WTC11 (cell line): ENCODE measurements at regions not wholly inside any gene's neighbourhood (a gene's known extent, or its start where the extent isn't known, plus 50 kb on each side); places are given as distances from the start of the nearest gene placed in this dataset.
"Not testable (repeated sequence)": the region's sequence is repeated elsewhere in the genome, so short reads cannot be mapped to it uniquely, and the experiment has no call there.

ENCODE experiments used
- ATAC-seq: fragments of 200-7000 bp; cut with Tn5 transposase; 2 replicates; pipeline ENCODE4 v1.10.0; 2021; ENCODE audit warnings: mild to moderate bottlenecking, moderate library complexity
- CTCF ChIA-PET: fragments of 300-600 bp; sonication (Branson Sonifier 250); formaldehyde crosslinking; loops from one replicate; lab custom pipeline; 2021; ENCODE audit warnings: antibody characterized with exemption; lab: Charles Lee
- POLR2A ChIA-PET: fragments of 350-600 bp; sonication (Branson Sonifier 250); formaldehyde crosslinking; loops from one replicate; lab custom pipeline; 2021; ENCODE audit warnings: antibody characterized with exemption; lab: Charles Lee
- DNase-seq: peaks from one replicate; pipeline ENCODE4 v3.0.0; 2021; ENCODE audit warnings: low spot score
- H3K27ac Mint-ChIP-seq: 2 replicates; pipeline ENCODE4 v1.8.0; 2021; ENCODE audit warnings: mixed read lengths
- H3K27me3 Mint-ChIP-seq: 2 replicates; pipeline ENCODE4 v1.8.0; 2021; ENCODE audit warnings: low read depth, mild to moderate bottlenecking, moderate library complexity, mixed read lengths
- H3K36me3 Mint-ChIP-seq: 2 replicates; pipeline ENCODE4 v1.8.0; 2021; ENCODE audit warnings: mixed read lengths
- H3K4me1 Mint-ChIP-seq: 2 replicates; pipeline ENCODE4 v1.8.0; 2022; ENCODE audit warnings: mixed read lengths
- H3K4me3 Mint-ChIP-seq: 2 replicates; pipeline ENCODE4 v1.8.0; 2021; ENCODE audit warnings: mild to moderate bottlenecking, moderate library complexity, mixed read lengths
- H3K9me3 Mint-ChIP-seq: 2 replicates; pipeline ENCODE4 v1.8.0; 2021; ENCODE audit warnings: mixed read lengths
- AR ChIP-seq: fragments of 250-450 bp; sonication (Bioruptor Pico); IDR thresholded peaks from 2 replicates; pipeline ENCODE4 v1.9.0; 2021; ENCODE audit warnings: mild to moderate bottlenecking
- CBFB ChIP-seq: sonication (generic); formaldehyde crosslinking; IDR thresholded peaks from 2 replicates; pipeline ENCODE4 v1.8.1; 2022; ENCODE audit warnings: mild to moderate bottlenecking, low read depth, missing genetic modification reagents
- EMX1 ChIP-seq: fragments of 250-450 bp; sonication (Bioruptor Pico); IDR thresholded peaks from 2 replicates; pipeline ENCODE4 v1.8.0; 2021; ENCODE audit warnings: mild to moderate bottlenecking
- FOXJ3 ChIP-seq: sonication (generic); formaldehyde crosslinking; IDR thresholded peaks from 2 replicates; pipeline ENCODE4 v1.9.0; 2021; ENCODE audit warnings: missing genetic modification reagents, mild to moderate bottlenecking, borderline replicate concordance
- FOXK1 ChIP-seq: sonication (generic); formaldehyde crosslinking; IDR thresholded peaks from 2 replicates; pipeline ENCODE4 v1.8.0; 2022; ENCODE audit warnings: mild to moderate bottlenecking, moderate library complexity, missing genetic modification reagents
- FOXP1 ChIP-seq: sonication (generic); formaldehyde crosslinking; IDR thresholded peaks from 2 replicates; pipeline ENCODE4 v1.8.0; 2022; ENCODE audit warnings: missing genetic modification reagents, mild to moderate bottlenecking, moderate library complexity, borderline replicate concordance
- NR3C1 ChIP-seq: sonication (generic); formaldehyde crosslinking; conservative IDR thresholded peaks from 2 replicates; pipeline ENCODE4 v1.8.1; 2023; ENCODE audit warnings: low read depth, mild to moderate bottlenecking, missing genetic modification reagents
- RORB ChIP-seq: fragments of 250-450 bp; sonication (Bioruptor Pico); IDR thresholded peaks from 2 replicates; pipeline ENCODE4 v1.9.0; 2021; ENCODE audit warnings: mild to moderate bottlenecking
- ZNF219 ChIP-seq: sonication (generic); formaldehyde crosslinking; IDR thresholded peaks from 2 replicates; pipeline ENCODE4 v1.8.0; 2023; ENCODE audit warnings: missing genetic modification reagents, mild to moderate bottlenecking, borderline replicate concordance
- ZNF232 ChIP-seq: sonication (generic); formaldehyde crosslinking; IDR thresholded peaks from 2 replicates; pipeline ENCODE4 v1.8.0; 2022; ENCODE audit warnings: mild to moderate bottlenecking, missing genetic modification reagents
- ZNF317 ChIP-seq: sonication (generic); formaldehyde crosslinking; IDR thresholded peaks from 2 replicates; pipeline ENCODE4 v1.8.1; 2023; ENCODE audit warnings: low read depth, mild to moderate bottlenecking, moderate library complexity, missing genetic modification reagents, borderline replicate concordance
- ZNF396 ChIP-seq: fragments of 250-450 bp; sonication (Bioruptor Pico); IDR thresholded peaks from 2 replicates; pipeline ENCODE4 v1.8.0; 2021; ENCODE audit warnings: mild to moderate bottlenecking, moderate library complexity, borderline replicate concordance
- ZNF416 ChIP-seq: fragments of 250-450 bp; sonication (Bioruptor Pico); IDR thresholded peaks from 2 replicates; pipeline ENCODE4 v1.9.0; 2021; ENCODE audit warnings: mild to moderate bottlenecking, inconsistent platforms
- TF ChIP-seq, protein P1 (sequence below): sonication (generic); formaldehyde crosslinking; conservative IDR thresholded peaks from 2 replicates; pipeline ENCODE4 v1.8.1; 2022; ENCODE audit warnings: mild to moderate bottlenecking, missing genetic modification reagents
- TF ChIP-seq, protein P2 (sequence below): sonication (generic); formaldehyde crosslinking; IDR thresholded peaks from 2 replicates; pipeline ENCODE4 v1.8.1; 2022; ENCODE audit warnings: low read depth, missing genetic modification reagents, borderline replicate concordance
- TF ChIP-seq, protein P3 (sequence below): sonication (generic); formaldehyde crosslinking; IDR thresholded peaks from 2 replicates; pipeline ENCODE4 v1.8.0; 2022; ENCODE audit warnings: mild to moderate bottlenecking, missing genetic modification reagents
- TF ChIP-seq, protein P4 (sequence below): sonication (generic); formaldehyde crosslinking; IDR thresholded peaks from 2 replicates; pipeline ENCODE4 v1.8.1; 2023; ENCODE audit warnings: mild to moderate bottlenecking, missing genetic modification reagents
- TF ChIP-seq, protein P5 (sequence below): sonication (generic); formaldehyde crosslinking; IDR thresholded peaks from 2 replicates; pipeline ENCODE4 v1.8.0; 2023; ENCODE audit warnings: mild to moderate bottlenecking, missing genetic modification reagents
- TF ChIP-seq, protein P6 (sequence below): fragments of 250-450 bp; sonication (Bioruptor Pico); conservative IDR thresholded peaks from 2 replicates; pipeline ENCODE4 v1.9.0; 2021; ENCODE audit warnings: mild to moderate bottlenecking

DNA sequence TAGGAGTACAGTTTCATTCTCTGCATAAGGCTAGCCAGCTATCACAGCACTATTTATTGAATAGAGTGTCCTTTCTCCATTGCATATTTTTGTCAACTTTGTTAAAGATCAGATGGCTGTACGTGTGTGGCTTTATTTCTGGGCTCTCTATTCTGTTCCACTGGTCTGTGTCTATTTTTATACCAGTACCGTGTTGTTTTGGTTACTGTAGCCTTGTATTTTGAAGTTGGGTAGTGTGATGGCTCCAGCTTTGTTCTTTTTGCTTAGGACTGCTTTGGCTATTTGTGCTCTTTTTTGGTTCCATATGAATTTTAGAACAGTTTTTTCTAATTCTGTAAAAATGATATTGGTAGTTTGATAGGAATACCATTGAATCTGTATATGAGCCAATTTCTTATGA is 182.1 kb upstream of the DIAPH2 start:
- Mint-ChIP-seq H3K27me3 (no peaks in the 10 kb centered on the region), H3K27ac (no peak overlapping the region), H3K4me3 (no peak overlapping the region), H3K4me1 (no peaks in the 10 kb centered on the region), H3K36me3 (no peaks in the 10 kb centered on the region), H3K9me3 (no peaks in the 10 kb centered on the region)
- TF ChIP-seq ZNF232 (CRISPR knock-in tag) (no peak), ZNF219 (CRISPR knock-in tag) (no peak), CBFB (CRISPR knock-in tag) (no peak), AR (no peak), ZNF317 (CRISPR knock-in tag) (no peak), ZNF416 (CRISPR knock-in tag) (no peak), EMX1 (CRISPR knock-in tag) (no peak)
- TF ChIP-seq, protein P1, sequence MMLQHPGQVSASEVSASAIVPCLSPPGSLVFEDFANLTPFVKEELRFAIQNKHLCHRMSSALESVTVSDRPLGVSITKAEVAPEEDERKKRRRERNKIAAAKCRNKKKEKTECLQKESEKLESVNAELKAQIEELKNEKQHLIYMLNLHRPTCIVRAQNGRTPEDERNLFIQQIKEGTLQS, result no peak
- TF ChIP-seq, protein P2, sequence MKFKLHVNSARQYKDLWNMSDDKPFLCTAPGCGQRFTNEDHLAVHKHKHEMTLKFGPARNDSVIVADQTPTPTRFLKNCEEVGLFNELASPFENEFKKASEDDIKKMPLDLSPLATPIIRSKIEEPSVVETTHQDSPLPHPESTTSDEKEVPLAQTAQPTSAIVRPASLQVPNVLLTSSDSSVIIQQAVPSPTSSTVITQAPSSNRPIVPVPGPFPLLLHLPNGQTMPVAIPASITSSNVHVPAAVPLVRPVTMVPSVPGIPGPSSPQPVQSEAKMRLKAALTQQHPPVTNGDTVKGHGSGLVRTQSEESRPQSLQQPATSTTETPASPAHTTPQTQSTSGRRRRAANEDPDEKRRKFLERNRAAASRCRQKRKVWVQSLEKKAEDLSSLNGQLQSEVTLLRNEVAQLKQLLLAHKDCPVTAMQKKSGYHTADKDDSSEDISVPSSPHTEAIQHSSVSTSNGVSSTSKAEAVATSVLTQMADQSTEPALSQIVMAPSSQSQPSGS (CRISPR knock-in tag), result no peak
- TF ChIP-seq, protein P3, sequence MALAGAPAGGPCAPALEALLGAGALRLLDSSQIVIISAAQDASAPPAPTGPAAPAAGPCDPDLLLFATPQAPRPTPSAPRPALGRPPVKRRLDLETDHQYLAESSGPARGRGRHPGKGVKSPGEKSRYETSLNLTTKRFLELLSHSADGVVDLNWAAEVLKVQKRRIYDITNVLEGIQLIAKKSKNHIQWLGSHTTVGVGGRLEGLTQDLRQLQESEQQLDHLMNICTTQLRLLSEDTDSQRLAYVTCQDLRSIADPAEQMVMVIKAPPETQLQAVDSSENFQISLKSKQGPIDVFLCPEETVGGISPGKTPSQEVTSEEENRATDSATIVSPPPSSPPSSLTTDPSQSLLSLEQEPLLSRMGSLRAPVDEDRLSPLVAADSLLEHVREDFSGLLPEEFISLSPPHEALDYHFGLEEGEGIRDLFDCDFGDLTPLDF (CRISPR knock-in tag), result no peak
- no peak for ATAC-seq
- POLR2A ChIA-PET, result no interaction called here
- DNase-seq, result no peak
- CTCF ChIA-PET, result no interaction called here

- H3K4me3 Mint-ChIP-seq, H3K27me3 Mint-ChIP-seq, H3K36me3 Mint-ChIP-seq, CTCF ChIA-PET, H3K4me1 Mint-ChIP-seq, DNase-seq, H3K27ac Mint-ChIP-seq, ATAC-seq, POLR2A ChIA-PET, H3K9me3 Mint-ChIP-seq: not testable (repeated sequence)
These were observed 155.3 kb upstream of the DIAPH2 start for GRCh38 chrX:96529386-96529785.

DNA sequence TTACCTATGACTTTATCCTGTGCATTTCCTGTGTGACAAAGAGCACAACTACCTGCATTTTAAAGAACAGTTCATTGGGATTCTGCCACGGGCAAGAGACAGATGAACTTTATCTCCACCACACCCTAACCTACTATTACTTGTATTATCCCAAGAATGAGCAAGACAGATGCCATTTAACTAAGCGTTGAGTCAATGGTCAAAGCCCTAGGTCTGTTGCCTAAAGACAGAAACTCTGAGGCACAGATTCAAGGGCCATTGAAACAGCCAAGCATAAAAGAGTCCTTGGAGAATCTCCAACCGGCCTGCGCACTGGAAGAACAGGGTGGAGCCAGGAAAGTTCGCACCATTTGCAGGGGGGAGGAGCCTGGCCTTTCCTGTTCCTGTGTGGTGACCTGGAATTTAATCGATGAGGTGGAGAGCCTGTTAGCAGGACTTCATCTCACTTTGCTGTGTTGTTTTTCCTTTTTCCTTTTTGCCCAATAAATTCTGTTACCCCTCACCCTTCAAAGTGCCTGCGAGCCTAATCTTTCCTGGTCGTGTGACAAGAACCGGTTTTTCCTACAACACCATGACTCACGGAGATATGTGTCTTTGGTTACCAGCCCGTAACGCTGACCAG is 146.4 kb upstream of the DIAPH2 start:
- H3K36me3 Mint-ChIP-seq, result peaks cover 3% of the 10 kb centered on the region; the same call in 1 of the 2 replicates
- no peak for ATAC-seq
- ChIA-PET CTCF (no interaction called here), POLR2A (no interaction called here)
- no peak for DNase-seq
- peaks cover 7% of the 10 kb centered on the region for H3K4me1 Mint-ChIP-seq
- no peak overlapping the region for H3K4me3 Mint-ChIP-seq
- H3K9me3 Mint-ChIP-seq, result peaks cover 3% of the 10 kb centered on the region; the same call in 1 of the 2 replicates
- no peaks in the 10 kb centered on the region for H3K27me3 Mint-ChIP-seq
- no peak overlapping the region for H3K27ac Mint-ChIP-seq
- TF ChIP-seq FOXP1 (no peak), RORB (no peak), FOXK1 (CRISPR knock-in tag) (no peak), ZNF317 (CRISPR knock-in tag) (no peak), ZNF396 (CRISPR knock-in tag) (no peak), FOXJ3 (CRISPR knock-in tag) (no peak), NR3C1 (no peak)
- TF ChIP-seq, protein P4, sequence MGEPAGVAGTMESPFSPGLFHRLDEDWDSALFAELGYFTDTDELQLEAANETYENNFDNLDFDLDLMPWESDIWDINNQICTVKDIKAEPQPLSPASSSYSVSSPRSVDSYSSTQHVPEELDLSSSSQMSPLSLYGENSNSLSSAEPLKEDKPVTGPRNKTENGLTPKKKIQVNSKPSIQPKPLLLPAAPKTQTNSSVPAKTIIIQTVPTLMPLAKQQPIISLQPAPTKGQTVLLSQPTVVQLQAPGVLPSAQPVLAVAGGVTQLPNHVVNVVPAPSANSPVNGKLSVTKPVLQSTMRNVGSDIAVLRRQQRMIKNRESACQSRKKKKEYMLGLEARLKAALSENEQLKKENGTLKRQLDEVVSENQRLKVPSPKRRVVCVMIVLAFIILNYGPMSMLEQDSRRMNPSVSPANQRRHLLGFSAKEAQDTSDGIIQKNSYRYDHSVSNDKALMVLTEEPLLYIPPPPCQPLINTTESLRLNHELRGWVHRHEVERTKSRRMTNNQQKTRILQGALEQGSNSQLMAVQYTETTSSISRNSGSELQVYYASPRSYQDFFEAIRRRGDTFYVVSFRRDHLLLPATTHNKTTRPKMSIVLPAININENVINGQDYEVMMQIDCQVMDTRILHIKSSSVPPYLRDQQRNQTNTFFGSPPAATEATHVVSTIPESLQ (CRISPR knock-in tag), result no peak
- TF ChIP-seq, protein P5, sequence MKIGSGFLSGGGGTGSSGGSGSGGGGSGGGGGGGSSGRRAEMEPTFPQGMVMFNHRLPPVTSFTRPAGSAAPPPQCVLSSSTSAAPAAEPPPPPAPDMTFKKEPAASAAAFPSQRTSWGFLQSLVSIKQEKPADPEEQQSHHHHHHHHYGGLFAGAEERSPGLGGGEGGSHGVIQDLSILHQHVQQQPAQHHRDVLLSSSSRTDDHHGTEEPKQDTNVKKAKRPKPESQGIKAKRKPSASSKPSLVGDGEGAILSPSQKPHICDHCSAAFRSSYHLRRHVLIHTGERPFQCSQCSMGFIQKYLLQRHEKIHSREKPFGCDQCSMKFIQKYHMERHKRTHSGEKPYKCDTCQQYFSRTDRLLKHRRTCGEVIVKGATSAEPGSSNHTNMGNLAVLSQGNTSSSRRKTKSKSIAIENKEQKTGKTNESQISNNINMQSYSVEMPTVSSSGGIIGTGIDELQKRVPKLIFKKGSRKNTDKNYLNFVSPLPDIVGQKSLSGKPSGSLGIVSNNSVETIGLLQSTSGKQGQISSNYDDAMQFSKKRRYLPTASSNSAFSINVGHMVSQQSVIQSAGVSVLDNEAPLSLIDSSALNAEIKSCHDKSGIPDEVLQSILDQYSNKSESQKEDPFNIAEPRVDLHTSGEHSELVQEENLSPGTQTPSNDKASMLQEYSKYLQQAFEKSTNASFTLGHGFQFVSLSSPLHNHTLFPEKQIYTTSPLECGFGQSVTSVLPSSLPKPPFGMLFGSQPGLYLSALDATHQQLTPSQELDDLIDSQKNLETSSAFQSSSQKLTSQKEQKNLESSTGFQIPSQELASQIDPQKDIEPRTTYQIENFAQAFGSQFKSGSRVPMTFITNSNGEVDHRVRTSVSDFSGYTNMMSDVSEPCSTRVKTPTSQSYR, result no peak
- TF ChIP-seq, protein P6, sequence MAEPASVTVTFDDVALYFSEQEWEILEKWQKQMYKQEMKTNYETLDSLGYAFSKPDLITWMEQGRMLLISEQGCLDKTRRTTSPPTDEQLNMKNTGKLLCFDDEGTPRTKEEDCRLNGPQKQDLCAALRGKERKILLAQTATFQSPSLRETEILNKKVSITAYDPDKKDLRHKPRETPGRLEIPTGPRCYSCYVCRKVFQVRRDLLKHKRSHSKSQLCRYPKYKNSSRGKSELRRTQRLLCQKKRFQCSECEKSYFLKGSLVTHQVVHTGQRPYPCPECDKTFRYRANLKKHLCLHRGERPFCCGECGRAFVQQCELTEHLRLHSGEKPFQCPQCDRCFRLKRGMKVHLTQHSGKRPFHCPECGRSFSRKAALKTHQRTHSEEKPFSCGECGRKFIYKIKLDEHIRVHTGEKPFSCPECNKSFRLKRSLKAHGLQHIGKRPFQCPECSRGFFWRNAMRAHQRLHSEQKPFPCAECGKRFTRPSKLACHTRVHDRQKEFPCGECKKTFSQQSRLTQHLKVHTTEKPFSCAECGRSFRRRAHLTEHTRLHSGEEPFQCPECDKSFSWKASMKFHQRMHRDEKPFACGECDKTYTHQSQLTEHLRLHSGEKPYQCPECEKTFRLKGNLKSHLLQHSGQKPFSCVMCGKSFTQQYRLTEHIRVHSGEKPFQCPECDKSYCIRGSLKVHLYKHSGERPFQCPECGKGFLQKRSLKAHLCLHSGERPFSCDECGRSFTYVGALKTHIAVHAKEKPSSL (CRISPR knock-in tag), result no peak
